Spleen (tissue), 11 donors: ENCODE measurements at regions not wholly inside any gene's neighbourhood (a gene's known extent, or its start where the extent isn't known, plus 50 kb on each side); places are given as distances from the start of the nearest gene placed in this dataset.

ENCODE experiments used
- DNase-seq: peaks from one replicate; pipeline ENCODE4 v3.0.0-alpha.2; 2020
- H3K27ac ChIP-seq, 8 donors: fragments of 200-600 bp; sonication (generic) in 7 of 8; 1 replicate in 4 of 8; 2 replicates in 4 of 8; pipeline versions ENCODE4 v1.5.0 to v1.8.0; 2016 to 2021; ENCODE audit warnings: inconsistent platforms in 4 of 8, mild to moderate bottlenecking in 4 of 8, moderate library complexity in 1 of 8
- H3K27me3 ChIP-seq, 7 donors: fragments of 200-600 bp; sonication (generic) in 6 of 7; replicated peaks in 1 of 7; 1 replicate in 4 of 7; 2 replicates in 3 of 7; pipeline versions ENCODE4 v1.5.0 to v1.8.0; 2016 to 2021; ENCODE audit warnings: inconsistent platforms in 3 of 7, mild to moderate bottlenecking in 1 of 7
- H3K36me3 ChIP-seq, 6 donors: fragments of 200-600 bp; sonication (generic) in 5 of 6; 1 replicate in 4 of 6; 2 replicates in 2 of 6; pipeline versions ENCODE4 v1.5.0 to v1.8.0; 2016 to 2021; ENCODE audit warnings: inconsistent platforms in 2 of 6
- H3K4me1 ChIP-seq, 6 donors: fragments of 200-600 bp; sonication (generic) in 5 of 6; 1 replicate in 3 of 6; 2 replicates in 3 of 6; pipeline versions ENCODE4 v1.5.0 to v1.8.0; 2016 to 2021; ENCODE audit warnings: inconsistent platforms in 3 of 6
- H3K4me3 ChIP-seq, 8 donors: fragments of 200-600 bp; sonication (generic) in 7 of 8; 1 replicate in 4 of 8; 2 replicates in 4 of 8; pipeline versions ENCODE4 v1.5.0 to v1.8.0; 2016 to 2021; ENCODE audit warnings: inconsistent platforms in 4 of 8, mild to moderate bottlenecking in 4 of 8, moderate library complexity in 2 of 8
- H3K9me3 ChIP-seq, 8 donors: fragments of 200-600 bp; sonication (generic) in 7 of 8; 1 replicate in 4 of 8; 2 replicates in 4 of 8; pipeline versions ENCODE4 v1.5.0 to v1.8.0; 2016 to 2021; ENCODE audit warnings: inconsistent platforms in 4 of 8
- POLR2A ChIP-seq, 3 donors: fragments of 450-650 bp; IDR thresholded peaks; one replicate each; pipeline ENCODE4 v1.5.1; 2017; ENCODE audit warnings: antibody characterized with exemption in 3 of 3, mild to moderate bottlenecking in 1 of 3
- POLR2AphosphoS5 ChIP-seq, 3 donors: sonication (generic); formaldehyde crosslinking; IDR thresholded peaks; one replicate each; pipeline ENCODE4 v1.5.1; 2017; ENCODE audit warnings: antibody characterized with exemption in 3 of 3
- WGBS, 5 donors: extraction: QIAGEN DNeasy Blood & Tissue Kit in 3 of 5; methylation state at CpG; one replicate each; pipeline versions ENCODE4 v1.1.5 to v1.1.7; 2013 to 2018; 5-methylcytosine and 5-hydroxymethylcytosine counted together
- intact Hi-C: fragments of 100-400 bp; cut with DNase I; formaldehyde crosslinking; loops from one replicate; pipeline ENCODE4 v1.15.0; 2023; ENCODE audit warnings: low total_unique reads
- TF ChIP-seq, protein P1 (sequence below), 11 experiments: fragments of 200-600 bp in 7 of 11; fragments of 450-650 bp in 4 of 11; sonication (generic) in 4 of 11; IDR thresholded peaks in 8 of 11; conservative IDR thresholded peaks in 3 of 11; 1 replicate in 7 of 11; 2 replicates in 4 of 11; pipeline versions ENCODE4 v1.4.0 to v1.8.0; 2016 to 2021; ENCODE audit warnings: antibody characterized with exemption in 11 of 11, inconsistent platforms in 4 of 11, mild to moderate bottlenecking in 1 of 11
- donor health status: healthy with polysubstance abuse.
- donor health status: DM: no; HTN: no; CAD: no; lungs with moderate emphysema.
- donor health status: DM: no; HTN: no; CAD: no.
- donor health status: Bipolar disorder and iron deficiency.
- donor health status: healthy.
- donor health status: DM: no; HTN: no; CAD: no.
- donor health status: DM: yes; HTN: yes; CAD: no.

GRCh38 chr9:126085170-126085569 lies 241.5 kb upstream of the MVB12B start:
- Histone ChIP-seq H3K27me3 (peaks cover 0 to 36% (median 0%) of the 10 kb centered on the region in 7 donors), H3K36me3 (no peaks in the 10 kb centered on the region), H3K4me1 (no peaks in the 10 kb centered on the region), H3K4me3 (no peak overlapping the region), H3K9me3 (no peaks in the 10 kb centered on the region), H3K27ac (no peak overlapping the region)
- no peak for DNase-seq
- no peak for TF ChIP-seq POLR2AphosphoS5 (IDR thresholded peaks at IDR 0.05)
- TF ChIP-seq POLR2A (IDR thresholded peaks at IDR 0.05): no peak
- TF ChIP-seq, protein P1, sequence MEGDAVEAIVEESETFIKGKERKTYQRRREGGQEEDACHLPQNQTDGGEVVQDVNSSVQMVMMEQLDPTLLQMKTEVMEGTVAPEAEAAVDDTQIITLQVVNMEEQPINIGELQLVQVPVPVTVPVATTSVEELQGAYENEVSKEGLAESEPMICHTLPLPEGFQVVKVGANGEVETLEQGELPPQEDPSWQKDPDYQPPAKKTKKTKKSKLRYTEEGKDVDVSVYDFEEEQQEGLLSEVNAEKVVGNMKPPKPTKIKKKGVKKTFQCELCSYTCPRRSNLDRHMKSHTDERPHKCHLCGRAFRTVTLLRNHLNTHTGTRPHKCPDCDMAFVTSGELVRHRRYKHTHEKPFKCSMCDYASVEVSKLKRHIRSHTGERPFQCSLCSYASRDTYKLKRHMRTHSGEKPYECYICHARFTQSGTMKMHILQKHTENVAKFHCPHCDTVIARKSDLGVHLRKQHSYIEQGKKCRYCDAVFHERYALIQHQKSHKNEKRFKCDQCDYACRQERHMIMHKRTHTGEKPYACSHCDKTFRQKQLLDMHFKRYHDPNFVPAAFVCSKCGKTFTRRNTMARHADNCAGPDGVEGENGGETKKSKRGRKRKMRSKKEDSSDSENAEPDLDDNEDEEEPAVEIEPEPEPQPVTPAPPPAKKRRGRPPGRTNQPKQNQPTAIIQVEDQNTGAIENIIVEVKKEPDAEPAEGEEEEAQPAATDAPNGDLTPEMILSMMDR (IDR thresholded peaks at IDR 0.05 in 8 of 11, conservative IDR thresholded peaks at IDR 0.05 in 3 of 11): no peak
- 70 to 88% (median 82%) methylated on average over 2 of the region's 2 CpGs for WGBS, 5 donors
- intact Hi-C loops: no loop called here

DNA sequence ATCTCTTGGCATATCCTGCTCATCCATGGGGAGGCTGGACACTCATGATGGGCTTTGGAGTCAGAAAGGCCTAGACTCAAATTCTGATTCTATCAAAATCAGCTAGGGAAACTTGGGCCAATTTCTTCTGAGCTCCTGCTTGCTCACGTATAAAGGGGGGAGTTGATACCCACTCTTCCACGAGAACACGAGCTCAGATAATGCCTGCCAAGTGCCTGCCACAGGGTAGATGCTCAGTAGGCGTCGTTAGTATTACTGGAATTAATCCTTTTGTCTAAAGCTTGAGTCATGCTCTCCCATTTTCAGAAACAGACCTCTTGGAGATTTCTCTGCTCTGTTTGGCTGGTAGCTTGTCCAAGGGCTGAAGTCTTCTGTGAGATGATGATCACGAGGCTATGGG lies 238.3 kb upstream of the MVB12B start:
- Histone ChIP-seq H3K4me1 (no peaks in the 10 kb centered on the region), H3K4me3 (no peak overlapping the region), H3K9me3 (no peaks in the 10 kb centered on the region), H3K27ac (no peak overlapping the region), H3K36me3 (no peaks in the 10 kb centered on the region), H3K27me3 (peaks cover 0 to 15% (median 0%) of the 10 kb centered on the region in 7 donors)
- TF ChIP-seq, protein P1 (IDR thresholded peaks at IDR 0.05 in 8 of 11, conservative IDR thresholded peaks at IDR 0.05 in 3 of 11): no peak
- TF ChIP-seq POLR2A (IDR thresholded peaks at IDR 0.05) (no peak), POLR2AphosphoS5 (IDR thresholded peaks at IDR 0.05) (no peak)
- DNase-seq: no peak
- WGBS, 5 donors: 64 to 87% (median 81%) methylated on average over 6 of the region's 6 CpGs
- intact Hi-C loops: no loop called here

DNA sequence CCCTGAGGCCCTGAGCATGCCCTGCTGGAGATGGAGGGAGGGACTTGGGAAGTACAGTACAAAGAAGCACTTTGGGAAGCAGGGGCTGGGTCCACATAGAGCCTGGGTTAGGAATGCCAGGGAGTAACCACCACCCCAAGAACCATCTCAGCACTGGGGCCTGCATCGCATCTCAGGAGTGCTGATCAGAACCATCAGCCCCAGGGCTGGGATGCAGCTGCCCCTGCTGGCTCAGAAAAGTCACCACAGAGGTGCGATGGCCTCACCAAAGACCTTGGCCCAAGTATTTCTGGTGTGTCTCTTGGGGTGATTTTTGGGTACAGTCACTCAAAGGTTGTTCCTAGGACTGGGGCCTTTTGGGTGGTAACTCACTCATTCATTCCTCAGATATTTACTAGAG lies 236.8 kb upstream of the MVB12B start:
- Histone ChIP-seq H3K4me3 (no peak overlapping the region), H3K9me3 (no peaks in the 10 kb centered on the region), H3K27ac (no peak overlapping the region), H3K36me3 (no peaks in the 10 kb centered on the region), H3K27me3 (peaks cover 0 to 5% (median 0%) of the 10 kb centered on the region in 7 donors), H3K4me1 (no peaks in the 10 kb centered on the region)
- WGBS, 5 donors: 77 to 94% (median 83%) methylated on average over 2 of the region's 2 CpGs; no CpG with 5 or more reads in 1 of the 5 donors
- intact Hi-C loops: no loop called here
- DNase-seq: no peak
- TF ChIP-seq, protein P1 (IDR thresholded peaks at IDR 0.05 in 8 of 11, conservative IDR thresholded peaks at IDR 0.05 in 3 of 11): no peak
- TF ChIP-seq POLR2AphosphoS5 (IDR thresholded peaks at IDR 0.05) (no peak), POLR2A (IDR thresholded peaks at IDR 0.05) (no peak)

GRCh38 chr9:126093771-126094170 lies 232.9 kb upstream of the MVB12B start:
- Histone ChIP-seq H3K36me3 (no peaks in the 10 kb centered on the region), H3K27ac (no peak overlapping the region), H3K4me1 (no peaks in the 10 kb centered on the region), H3K27me3 (peaks cover 0 to 5% (median 0%) of the 10 kb centered on the region in 7 donors), H3K4me3 (no peak overlapping the region), H3K9me3 (peaks cover 0 to 3% (median 0%) of the 10 kb centered on the region in 8 donors)
- DNase-seq: no peak
- 75 to 83% (median 77%) methylated on average over 8 to 9 of the region's 9 CpGs for WGBS, 5 donors
- TF ChIP-seq POLR2A (IDR thresholded peaks at IDR 0.05) (no peak), POLR2AphosphoS5 (IDR thresholded peaks at IDR 0.05) (no peak)
- TF ChIP-seq, protein P1 (IDR thresholded peaks at IDR 0.05 in 8 of 11, conservative IDR thresholded peaks at IDR 0.05 in 3 of 11): no peak
- intact Hi-C loops: no loop called here
